HCT116 (cell line): ENCODE measurements at regions not wholly inside any gene's neighbourhood (a gene's known extent, or its start where the extent isn't known, plus 50 kb on each side); places are given as distances from the start of the nearest gene placed in this dataset.

Source experiments
- ATAC-seq: fragments of 200-7000 bp; cut with Tn5 transposase; 2 replicates; pipeline ENCODE4 v1.9.1; 2020; ENCODE audit warnings: mild to moderate bottlenecking, moderate library complexity
- BruUV-seq: library from RNA; stranded (reverse); fragments of 400-500 nt; replicated peaks from 2 replicates; lab custom pipeline; 2021; lab: Mats Ljungman, UMichigan
- CTCF ChIA-PET: fragments of 300-600 bp; sonication (Branson Sonifier 250); formaldehyde crosslinking; loops from one replicate; lab custom pipeline; 2021; ENCODE audit warnings: antibody characterized with exemption; lab: Charles Lee
- POLR2A ChIA-PET: fragments of 300-600, 350-600 bp; sonication (Branson Sonifier 250); formaldehyde crosslinking; loops from one replicate; lab custom pipeline; 2021; ENCODE audit warnings: antibody characterized with exemption; lab: Charles Lee
- RAD21 ChIA-PET, 2 experiments: fragments of 300-600 bp; sonication (Branson Sonifier 250); formaldehyde crosslinking; loops; one replicate each; lab custom pipeline; 2023; ENCODE audit warnings: low total read pairs in 2 of 2; ENCODE audit not compliant: uncharacterized antibody in 2 of 2, unreplicated experiment in 2 of 2, low non-redundant PET in 1 of 2; lab: Charles Lee
- DNase-seq: peaks from one replicate; pipeline ENCODE4 v3.0.0-alpha.2; 2010; ENCODE audit warnings: low read depth, low spot score
- H2AFZ ChIP-seq: fragments of 200-600 bp; shearing (Covaris generic), sonication (generic); 2 replicates; pipeline ENCODE4 v1.6.1; 2017; ENCODE audit warnings: low read depth, mixed run types, mixed read lengths, antibody characterized with exemption, low read length; ENCODE audit not compliant: poor library complexity, severe bottlenecking
- H3K27ac ChIP-seq: 2 replicates; pipeline ENCODE4 v1.5.1; 2012; ENCODE audit warnings: low read depth, low read length
- H3K27me3 ChIP-seq: fragments of 200-600 bp; sonication (generic); 2 replicates; pipeline ENCODE4 v1.6.1; 2016; ENCODE audit warnings: mixed run types, low read length, mixed read lengths; ENCODE audit not compliant: insufficient read depth
- H3K36me3 ChIP-seq, 2 experiments: fragments of 200-500 bp in 1 of 2; fragments of 200-600 bp in 1 of 2; sonication (Bioruptor generic) in 1 of 2; sonication (generic) in 1 of 2; 2 replicates each; pipeline versions ENCODE4 v1.5.1 to v1.6.1; 2014 to 2016; ENCODE audit warnings: low read length in 2 of 2, inconsistent platforms in 1 of 2, mixed read lengths in 1 of 2, mixed run types in 1 of 2; ENCODE audit not compliant: insufficient read depth in 2 of 2, control insufficient read depth in 1 of 2
- H3K4me1 ChIP-seq, 2 experiments: fragments of 200-600 bp in 1 of 2; sonication (generic) in 1 of 2; 2 replicates each; pipeline versions ENCODE4 v1.5.1 to v1.6.1; 2012 to 2017; ENCODE audit warnings: low read length in 2 of 2, inconsistent platforms in 1 of 2, mild to moderate bottlenecking in 1 of 2, mixed read lengths in 1 of 2, mixed run types in 1 of 2, moderate library complexity in 1 of 2; ENCODE audit not compliant: insufficient read depth in 2 of 2, control insufficient read depth in 1 of 2
- H3K4me2 ChIP-seq: fragments of 200-600 bp; sonication (generic); 2 replicates; pipeline ENCODE4 v1.6.1; 2017; ENCODE audit warnings: mixed run types, low read length, mixed read lengths
- H3K4me3 ChIP-seq, 2 experiments: fragments of 200-600 bp in 1 of 2; sonication (generic) in 1 of 2; replicated peaks in 1 of 2; 2 replicates each; pipeline ENCODE4 v1.5.1; 2011 to 2016; ENCODE audit warnings: low read length in 2 of 2, control low read depth in 1 of 2, low read depth in 1 of 2, mild to moderate bottlenecking in 1 of 2, mixed read lengths in 1 of 2, mixed run types in 1 of 2
- H3K79me2 ChIP-seq: fragments of 200-600 bp; sonication (generic); 2 replicates; pipeline ENCODE4 v1.6.1; 2017; ENCODE audit warnings: mild to moderate bottlenecking, mixed run types, low read length, moderate library complexity, mixed read lengths; ENCODE audit not compliant: insufficient read depth
- H3K9ac ChIP-seq: fragments of 200-600 bp; sonication (generic); 2 replicates; pipeline ENCODE4 v1.6.1; 2016; ENCODE audit warnings: low read length, mixed read lengths
- H3K9me2 ChIP-seq: fragments of 200-600 bp; sonication (generic), shearing (Covaris generic); 2 replicates; pipeline ENCODE4 v1.6.1; 2017; ENCODE audit warnings: mixed run types, mild to moderate bottlenecking, moderate library complexity; ENCODE audit not compliant: insufficient read depth
- H3K9me3 ChIP-seq, 2 experiments: fragments of 200-500 bp in 1 of 2; fragments of 200-600 bp in 1 of 2; sonication (Bioruptor generic) in 1 of 2; sonication (generic) in 1 of 2; 2 replicates each; pipeline ENCODE4 v1.6.1; 2014 to 2017; ENCODE audit warnings: low read length in 2 of 2, mixed read lengths in 2 of 2, inconsistent platforms in 1 of 2, low read depth in 1 of 2, mild to moderate bottlenecking in 1 of 2, mixed run types in 1 of 2, moderate library complexity in 1 of 2; ENCODE audit not compliant: control insufficient read depth in 1 of 2, insufficient read depth in 1 of 2
- H4K20me1 ChIP-seq: fragments of 200-600 bp; sonication (generic), shearing (Covaris generic); 2 replicates; pipeline ENCODE4 v1.6.1; 2017; ENCODE audit warnings: mixed run types, mild to moderate bottlenecking, moderate library complexity; ENCODE audit not compliant: insufficient read depth
- CBX3 ChIP-seq: IDR thresholded peaks from 2 replicates; pipeline ENCODE4 v1.6.1; 2012; ENCODE audit warnings: low read depth
- CEBPB ChIP-seq: IDR thresholded peaks from 2 replicates; pipeline ENCODE4 v1.6.1; 2012; ENCODE audit warnings: low read depth
- EGR1 ChIP-seq: IDR thresholded peaks from 2 replicates; pipeline ENCODE4 v1.6.1; 2012; ENCODE audit warnings: low read depth
- EZH2 ChIP-seq: fragments of 200-600 bp; sonication (generic); IDR thresholded peaks from 2 replicates; pipeline ENCODE4 v1.6.1; 2017; ENCODE audit warnings: antibody characterized with exemption, mixed run types
- FOSL1 ChIP-seq: IDR thresholded peaks from 2 replicates; pipeline ENCODE4 v1.6.1; 2012; ENCODE audit warnings: low read depth
- MAX ChIP-seq: IDR thresholded peaks from 2 replicates; pipeline ENCODE4 v1.6.1; 2012
- POLR2AphosphoS5 ChIP-seq: IDR thresholded peaks from 2 replicates; pipeline ENCODE4 v1.6.1; 2011; ENCODE audit warnings: mild to moderate bottlenecking, low read depth, low read length, moderate library complexity
- RAD21 ChIP-seq: IDR thresholded peaks from 2 replicates; pipeline ENCODE4 v1.6.1; 2012; ENCODE audit warnings: low read depth, mild to moderate bottlenecking
- REST ChIP-seq: IDR thresholded peaks from 2 replicates; pipeline ENCODE4 v1.6.1; 2012; ENCODE audit warnings: low read depth
- SIN3A ChIP-seq: IDR thresholded peaks from 2 replicates; pipeline ENCODE4 v1.6.1; 2012; ENCODE audit warnings: low read depth
- SRF ChIP-seq: IDR thresholded peaks from 2 replicates; pipeline ENCODE4 v1.6.1; 2012; ENCODE audit warnings: low read depth
- TCF7L2 ChIP-seq: IDR thresholded peaks from 2 replicates; pipeline ENCODE4 v1.7.0; 2011; ENCODE audit warnings: borderline replicate concordance, inconsistent platforms; ENCODE audit not compliant: insufficient read depth, insufficient read length; ENCODE audit errors: extremely low read depth
- YY1 ChIP-seq: IDR thresholded peaks from 2 replicates; pipeline ENCODE4 v1.6.1; 2011; ENCODE audit warnings: low read length, low read depth, moderate library complexity, mild to moderate bottlenecking; ENCODE audit not compliant: insufficient replicate concordance; ENCODE audit errors: extremely low read depth
- ZBTB33 ChIP-seq: IDR thresholded peaks from 2 replicates; pipeline ENCODE4 v1.6.1; 2011; ENCODE audit warnings: mild to moderate bottlenecking, low read length, moderate library complexity; ENCODE audit not compliant: insufficient replicate concordance; ENCODE audit errors: extremely low read depth
- ZFX ChIP-seq: fragments of 450-650 bp; IDR thresholded peaks from 2 replicates; pipeline ENCODE4 v1.6.1; 2017
- ZNF274 ChIP-seq: fragments of 200-500 bp; sonication (Bioruptor generic); IDR thresholded peaks from 2 replicates; pipeline ENCODE4 v1.6.1; 2014; ENCODE audit warnings: mild to moderate bottlenecking, low read depth, low read length, inconsistent platforms
- intact Hi-C: fragments of 100-400 bp; cut with micrococcal nuclease; formaldehyde crosslinking; loops from 2 replicates; pipeline ENCODE4 v1.10.0; 2022

GRCh38 chr16:54405478-54405877, 118.9 kb upstream of the IRX3 start:
- H3K27ac ChIP-seq, result no peak overlapping the region
- DNase-seq (no peak), ATAC-seq (no peak)
- H3K27me3 ChIP-seq, result no peaks in the 10 kb centered on the region
- no peak overlapping the region for H3K4me3 ChIP-seq
- H3K9ac ChIP-seq, result no peak overlapping the region
- ChIA-PET RAD21 (no interaction called here), CTCF (no interaction called here), POLR2A (no interaction called here)
- BruUV-seq, result no TSS peak
- H3K79me2 ChIP-seq, result no peaks in the 10 kb centered on the region
- no peaks in the 10 kb centered on the region for H4K20me1 ChIP-seq
- no peak overlapping the region for H3K4me2 ChIP-seq
- no peak overlapping the region for H2AFZ ChIP-seq
- no peaks in the 10 kb centered on the region for H3K4me1 ChIP-seq
- no peaks in the 10 kb centered on the region for H3K36me3 ChIP-seq
- TF ChIP-seq SIN3A (no peak), SRF (no peak), ZBTB33 (no peak), POLR2AphosphoS5 (no peak), CEBPB (no peak), ZFX (no peak), FOSL1 (no peak), YY1 (no peak), RAD21 (no peak), EGR1 (no peak), REST (no peak), TCF7L2 (no peak), CBX3 (no peak), EZH2 (no peak), MAX (no peak), ZNF274 (no peak)
- H3K9me3 ChIP-seq, result no peaks in the 10 kb centered on the region
- intact Hi-C loops, result no loop called here
- no peaks in the 10 kb centered on the region for H3K9me2 ChIP-seq
